ENCODE measurements at regions not wholly inside any gene's neighbourhood (a gene's known extent, or its start where the extent isn't known, plus 50 kb on each side); places are given as distances from the start of the nearest gene placed in this dataset.

- ChIA-PET POLR2A (no interaction called here), CTCF (no interaction called here)
- H3K4me3 Mint-ChIP-seq, result no peak overlapping the region
Measured at GRCh38 chr7:132065193-132065988, 509.0 kb upstream of the PODXL start.

GRCh38 chr7:132063800-132064199 is 507.4 kb upstream of the PODXL start:
- no peak for ATAC-seq (ENCODE audit: low read depth)
- DNase-seq, result no peak
- no peaks in the 10 kb centered on the region for H3K36me3 Mint-ChIP-seq (ENCODE audit: low read depth)
- no peak overlapping the region for H3K4me3 Mint-ChIP-seq
- TF ChIP-seq CTCF (IDR thresholded peaks at IDR 0.05), result no peak
- no peaks in the 10 kb centered on the region for H3K9me3 Mint-ChIP-seq
- ChIA-PET POLR2A (no interaction called here), CTCF (no interaction called here)
- intact Hi-C loops (cut with micrococcal nuclease), result no loop called here
- H3K4me1 Mint-ChIP-seq, result no peaks in the 10 kb centered on the region
- H3K27ac Mint-ChIP-seq, result no peak overlapping the region
- no peaks in the 10 kb centered on the region for H3K27me3 Mint-ChIP-seq

More at GRCh38 chr7:132065193-132065988, 509.0 kb upstream of the PODXL start:
- Mint-ChIP-seq H3K9me3 (no peaks in the 10 kb centered on the region), H3K27me3 (no peaks in the 10 kb centered on the region), H3K36me3 (ENCODE audit: low read depth) (no peaks in the 10 kb centered on the region), H3K27ac (no peak overlapping the region), H3K4me1 (no peaks in the 10 kb centered on the region)
- no peak for TF ChIP-seq CTCF (IDR thresholded peaks at IDR 0.05)
- DNase-seq (no peak), ATAC-seq (ENCODE audit: low read depth) (no peak)
- intact Hi-C loops (cut with micrococcal nuclease), result no loop called here

GRCh38 chr7:132061937-132062336 is 505.5 kb upstream of the PODXL start:
- H3K4me1 Mint-ChIP-seq, result no peaks in the 10 kb centered on the region
- no peak overlapping the region for H3K27ac Mint-ChIP-seq
- H3K4me3 Mint-ChIP-seq, result no peak overlapping the region
- no peaks in the 10 kb centered on the region for H3K27me3 Mint-ChIP-seq
- H3K9me3 Mint-ChIP-seq, result peaks cover 7% of the 10 kb centered on the region
- intact Hi-C loops (cut with micrococcal nuclease), result no loop called here
- no peak for ATAC-seq (ENCODE audit: low read depth)
- CTCF ChIA-PET, result no interaction called here
- no peak for DNase-seq
- TF ChIP-seq CTCF (IDR thresholded peaks at IDR 0.05), result no peak
- POLR2A ChIA-PET, result no interaction called here
- no peaks in the 10 kb centered on the region for H3K36me3 Mint-ChIP-seq (ENCODE audit: low read depth)

GRCh38 chr7:132059141-132059540 is 502.7 kb upstream of the PODXL start:
- H3K27me3 Mint-ChIP-seq, result no peaks in the 10 kb centered on the region
- TF ChIP-seq CTCF (IDR thresholded peaks at IDR 0.05), result no peak
- intact Hi-C loops (cut with micrococcal nuclease), result no loop called here
- ATAC-seq (ENCODE audit: low read depth), result no peak
- no peaks in the 10 kb centered on the region for H3K4me1 Mint-ChIP-seq
- ChIA-PET CTCF (no interaction called here), POLR2A (no interaction called here)
- no peak overlapping the region for H3K27ac Mint-ChIP-seq
- no peaks in the 10 kb centered on the region for H3K36me3 Mint-ChIP-seq (ENCODE audit: low read depth)
- H3K4me3 Mint-ChIP-seq, result no peak overlapping the region
- peaks cover 7% of the 10 kb centered on the region for H3K9me3 Mint-ChIP-seq
- no peak for DNase-seq

- CTCF ChIA-PET, result interaction anchor here (1.2 kb wide), 1 partner anchor 10 kb away, joined by 4 read pairs; no protein-coding TSS in a partner anchor
- intact Hi-C loops (cut with micrococcal nuclease), result no loop called here
- POLR2A ChIA-PET, result no interaction called here
Measured at GRCh38 chr7:132055336-132056120, 499.1 kb upstream of the PODXL start.

More at GRCh38 chr7:132055336-132056120, 499.1 kb upstream of the PODXL start:
- ATAC-seq (ENCODE audit: low read depth), result no peak
- no peak overlapping the region for H3K4me3 Mint-ChIP-seq
- no peak overlapping the region for H3K27ac Mint-ChIP-seq
- no peaks in the 10 kb centered on the region for H3K27me3 Mint-ChIP-seq
- no peaks in the 10 kb centered on the region for H3K36me3 Mint-ChIP-seq (ENCODE audit: low read depth)
- H3K9me3 Mint-ChIP-seq, result peaks cover 7% of the 10 kb centered on the region
- no peaks in the 10 kb centered on the region for H3K4me1 Mint-ChIP-seq
- TF ChIP-seq CTCF (IDR thresholded peaks at IDR 0.05), result no peak
- no peak for DNase-seq
